ENCODE measurements at regions not wholly inside any gene's neighbourhood (a gene's known extent, or its start where the extent isn't known, plus 50 kb on each side); places are given as distances from the start of the nearest gene placed in this dataset.

DNA sequence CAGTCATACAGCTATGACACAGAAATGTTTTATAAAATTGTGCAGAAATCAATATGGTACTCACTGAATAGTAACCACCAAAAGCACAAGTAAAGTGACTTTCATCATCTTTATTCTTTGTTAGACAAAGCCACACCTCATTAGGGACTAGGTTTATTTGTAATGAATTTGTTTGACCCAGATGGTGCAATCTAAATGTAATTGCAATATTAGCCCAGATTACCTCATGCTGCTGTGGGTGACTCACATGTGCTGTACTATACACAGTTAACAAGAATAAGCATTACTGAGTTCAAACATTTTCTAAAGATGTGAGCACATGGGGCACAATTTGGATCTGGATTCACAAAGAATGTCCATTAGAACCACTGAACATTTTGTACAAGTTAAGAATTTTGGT is 759.3 kb upstream of the TYRP1 start:
- Mint-ChIP-seq H3K27me3 (ENCODE audit: low read depth) (no peaks in the 10 kb centered on the region), H3K4me3 (no peak overlapping the region), H3K9me3 (peaks cover 17% of the 10 kb centered on the region), H3K36me3 (ENCODE audit: low read depth) (no peaks in the 10 kb centered on the region), H3K4me1 (ENCODE audit: low read depth) (no peaks in the 10 kb centered on the region), H3K27ac (no peak overlapping the region)

GRCh38 chr9:11946531-11946930 is 746.7 kb upstream of the TYRP1 start:
- Mint-ChIP-seq H3K27me3 (ENCODE audit: low read depth) (no peaks in the 10 kb centered on the region), H3K4me1 (ENCODE audit: low read depth) (no peaks in the 10 kb centered on the region), H3K36me3 (ENCODE audit: low read depth) (no peaks in the 10 kb centered on the region), H3K4me3 (no peak overlapping the region), H3K27ac (no peak overlapping the region), H3K9me3 (peaks cover 27% of the 10 kb centered on the region)

DNA sequence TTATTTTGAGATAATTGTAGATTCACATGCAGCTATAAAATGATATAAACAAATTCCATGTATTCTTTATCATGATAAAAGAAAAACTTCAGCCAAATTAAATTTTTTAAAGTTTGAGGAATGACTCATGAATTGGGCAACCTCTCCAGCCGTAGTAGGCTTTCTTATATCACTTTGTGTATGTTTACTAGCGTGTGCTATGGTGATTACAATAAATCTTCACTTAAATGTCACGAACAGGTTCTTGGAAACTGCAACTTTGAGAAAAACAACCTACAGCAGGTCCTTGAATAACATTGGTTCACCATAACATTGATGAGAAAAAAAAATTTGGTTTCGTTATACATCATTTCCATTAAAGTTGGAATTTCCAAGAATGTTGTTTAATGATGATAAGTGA is 730.9 kb upstream of the TYRP1 start:
- H3K4me3 Mint-ChIP-seq: no peak overlapping the region
- no peaks in the 10 kb centered on the region for H3K4me1 Mint-ChIP-seq (ENCODE audit: low read depth)
- peaks cover 20% of the 10 kb centered on the region for H3K9me3 Mint-ChIP-seq
- H3K36me3 Mint-ChIP-seq (ENCODE audit: low read depth): no peaks in the 10 kb centered on the region
- no peak overlapping the region for H3K27ac Mint-ChIP-seq
- no peaks in the 10 kb centered on the region for H3K27me3 Mint-ChIP-seq (ENCODE audit: low read depth)

- peaks cover 18% of the 10 kb centered on the region for H3K9me3 Mint-ChIP-seq
- no peak overlapping the region for H3K4me3 Mint-ChIP-seq
- H3K27ac Mint-ChIP-seq: no peak overlapping the region
- H3K4me1 Mint-ChIP-seq (ENCODE audit: low read depth): no peaks in the 10 kb centered on the region
- no peaks in the 10 kb centered on the region for H3K27me3 Mint-ChIP-seq (ENCODE audit: low read depth)
- H3K36me3 Mint-ChIP-seq (ENCODE audit: low read depth): no peaks in the 10 kb centered on the region
These were observed 726.4 kb upstream of the TYRP1 start for GRCh38 chr9:11966786-11967185.

GRCh38 chr9:11968631-11969030 is 724.6 kb upstream of the TYRP1 start:
- Mint-ChIP-seq H3K27me3 (ENCODE audit: low read depth) (no peaks in the 10 kb centered on the region), H3K4me1 (ENCODE audit: low read depth) (no peaks in the 10 kb centered on the region)

DNA sequence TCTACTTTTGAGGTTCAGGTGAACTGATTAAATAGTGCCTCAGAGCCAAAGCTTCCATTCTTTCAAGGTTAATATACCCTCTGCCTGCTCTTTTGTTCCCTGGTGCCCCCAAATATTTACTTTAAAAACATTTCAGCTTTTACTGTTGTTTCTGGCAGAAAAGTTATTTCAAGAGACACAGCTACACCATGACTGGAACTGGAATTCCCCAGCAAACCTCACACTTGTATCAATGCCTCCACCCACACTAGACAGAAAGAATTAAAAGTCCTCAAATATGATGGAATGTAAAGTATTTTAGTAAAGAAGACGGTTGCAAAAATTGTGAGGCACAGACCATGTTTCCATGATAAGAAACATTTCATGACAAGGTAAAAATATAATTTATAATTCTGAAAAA is 720.2 kb upstream of the TYRP1 start:
- Mint-ChIP-seq H3K36me3 (ENCODE audit: low read depth) (no peaks in the 10 kb centered on the region), H3K4me1 (ENCODE audit: low read depth) (no peaks in the 10 kb centered on the region), H3K27ac (no peak overlapping the region), H3K4me3 (no peak overlapping the region), H3K9me3 (peaks cover 36% of the 10 kb centered on the region), H3K27me3 (ENCODE audit: low read depth) (no peaks in the 10 kb centered on the region)

More at GRCh38 chr9:11968631-11969030, 724.6 kb upstream of the TYRP1 start:
- no peak overlapping the region for H3K27ac Mint-ChIP-seq
- H3K36me3 Mint-ChIP-seq (ENCODE audit: low read depth): no peaks in the 10 kb centered on the region
- peaks cover 19% of the 10 kb centered on the region for H3K9me3 Mint-ChIP-seq
- H3K4me3 Mint-ChIP-seq: no peak overlapping the region

- H3K36me3 Mint-ChIP-seq (ENCODE audit: low read depth): no peaks in the 10 kb centered on the region
- no peak overlapping the region for H3K27ac Mint-ChIP-seq
- H3K9me3 Mint-ChIP-seq: peaks cover 40% of the 10 kb centered on the region
- H3K4me1 Mint-ChIP-seq (ENCODE audit: low read depth): no peaks in the 10 kb centered on the region
- H3K27me3 Mint-ChIP-seq (ENCODE audit: low read depth): no peaks in the 10 kb centered on the region
- H3K4me3 Mint-ChIP-seq: no peak overlapping the region
These were observed 719.7 kb upstream of the TYRP1 start for GRCh38 chr9:11973511-11973910.

DNA sequence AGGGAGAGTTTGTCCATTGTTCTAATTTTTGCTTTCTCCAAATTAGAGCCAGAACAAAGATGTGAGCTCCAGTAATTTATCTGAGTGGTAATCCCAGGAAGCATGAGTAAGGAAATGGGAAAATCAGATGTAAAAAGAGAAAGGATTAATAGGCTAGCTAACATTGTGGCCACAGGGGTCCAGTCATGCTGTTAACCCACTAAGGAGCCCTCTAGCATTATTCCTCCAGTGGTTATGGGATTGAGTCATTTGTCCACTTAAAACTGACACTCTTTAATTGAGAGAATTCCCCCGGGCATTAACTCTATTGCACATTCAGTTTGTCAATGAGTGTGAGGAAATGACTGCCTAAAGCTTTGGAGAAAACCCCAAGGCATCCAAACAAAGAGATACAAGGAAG is 700.3 kb upstream of the TYRP1 start:
- H3K4me1 Mint-ChIP-seq (ENCODE audit: low read depth): no peaks in the 10 kb centered on the region
- H3K36me3 Mint-ChIP-seq (ENCODE audit: low read depth): no peaks in the 10 kb centered on the region
- no peak overlapping the region for H3K27ac Mint-ChIP-seq
- H3K4me3 Mint-ChIP-seq: no peak overlapping the region
- no peaks in the 10 kb centered on the region for H3K27me3 Mint-ChIP-seq (ENCODE audit: low read depth)
- peaks cover 31% of the 10 kb centered on the region for H3K9me3 Mint-ChIP-seq

- Mint-ChIP-seq H3K27me3 (ENCODE audit: low read depth) (no peaks in the 10 kb centered on the region), H3K36me3 (ENCODE audit: low read depth) (no peaks in the 10 kb centered on the region), H3K4me3 (no peak overlapping the region), H3K9me3 (peaks cover 32% of the 10 kb centered on the region), H3K27ac (no peak overlapping the region), H3K4me1 (ENCODE audit: low read depth) (no peaks in the 10 kb centered on the region)
These were observed 678.7 kb upstream of the TYRP1 start for GRCh38 chr9:12014488-12014887.

GRCh38 chr9:12054235-12054634 is 639.0 kb upstream of the TYRP1 start:
- H3K4me1 Mint-ChIP-seq (ENCODE audit: low read depth): no peaks in the 10 kb centered on the region
- no peak overlapping the region for H3K4me3 Mint-ChIP-seq
- H3K27ac Mint-ChIP-seq: no peak overlapping the region
- H3K27me3 Mint-ChIP-seq (ENCODE audit: low read depth): no peaks in the 10 kb centered on the region
- H3K9me3 Mint-ChIP-seq: peaks cover 44% of the 10 kb centered on the region
- H3K36me3 Mint-ChIP-seq (ENCODE audit: low read depth): no peaks in the 10 kb centered on the region

GRCh38 chr9:12056874-12057273 is 636.3 kb upstream of the TYRP1 start:
- no peaks in the 10 kb centered on the region for H3K27me3 Mint-ChIP-seq (ENCODE audit: low read depth)
- H3K36me3 Mint-ChIP-seq (ENCODE audit: low read depth): no peaks in the 10 kb centered on the region
- H3K4me1 Mint-ChIP-seq (ENCODE audit: low read depth): no peaks in the 10 kb centered on the region
- no peak overlapping the region for H3K4me3 Mint-ChIP-seq
- peaks cover 51% of the 10 kb centered on the region for H3K9me3 Mint-ChIP-seq
- H3K27ac Mint-ChIP-seq: no peak overlapping the region

DNA sequence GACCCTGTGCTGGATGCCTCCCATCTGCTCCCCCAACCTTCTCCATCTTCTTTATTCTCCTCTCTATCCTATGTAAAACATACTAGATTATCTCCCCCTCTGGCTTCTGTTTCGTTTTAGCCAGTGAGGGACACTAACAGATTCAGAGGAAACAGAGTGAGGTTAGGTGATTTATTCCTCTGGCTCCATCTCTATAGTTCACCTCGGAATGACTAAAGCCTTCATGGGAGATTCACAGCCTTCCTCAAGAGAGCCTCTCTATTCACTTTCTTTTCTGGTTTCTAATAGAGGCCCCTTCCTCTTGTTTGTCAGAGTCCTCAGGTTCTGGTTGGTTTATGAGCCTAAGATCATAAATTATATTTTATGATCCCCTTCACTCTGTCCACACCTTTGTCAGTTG is 633.1 kb upstream of the TYRP1 start:
- Mint-ChIP-seq H3K27me3 (ENCODE audit: low read depth) (no peaks in the 10 kb centered on the region), H3K36me3 (ENCODE audit: low read depth) (no peaks in the 10 kb centered on the region), H3K9me3 (peaks cover 28% of the 10 kb centered on the region), H3K4me3 (no peak overlapping the region), H3K4me1 (ENCODE audit: low read depth) (no peaks in the 10 kb centered on the region), H3K27ac (no peak overlapping the region)

DNA sequence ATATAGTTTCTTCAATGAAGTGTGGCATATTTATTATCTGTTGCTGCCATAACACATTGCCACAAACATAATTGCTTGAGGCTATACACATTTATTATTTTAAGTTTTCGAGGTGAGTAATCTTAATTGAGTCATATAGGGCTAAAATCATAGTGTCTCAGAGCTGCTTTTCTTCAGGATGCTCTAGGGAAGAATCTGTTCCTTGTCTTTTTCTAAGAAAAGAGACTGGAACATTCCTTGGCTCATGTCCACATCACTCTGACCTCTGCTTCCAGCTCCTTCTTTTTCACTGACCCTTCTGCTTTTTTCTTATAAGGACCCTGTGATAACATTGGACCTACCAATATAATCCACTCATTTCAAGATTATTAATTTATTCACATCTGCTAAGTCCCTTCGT is 632.4 kb upstream of the TYRP1 start:
- Mint-ChIP-seq H3K27ac (no peak overlapping the region), H3K27me3 (ENCODE audit: low read depth) (no peaks in the 10 kb centered on the region), H3K4me3 (no peak overlapping the region), H3K4me1 (ENCODE audit: low read depth) (no peaks in the 10 kb centered on the region), H3K36me3 (ENCODE audit: low read depth) (no peaks in the 10 kb centered on the region), H3K9me3 (peaks cover 30% of the 10 kb centered on the region)

GRCh38 chr9:12065050-12065449 is 628.1 kb upstream of the TYRP1 start:
- H3K27me3 Mint-ChIP-seq (ENCODE audit: low read depth): no peaks in the 10 kb centered on the region
- no peaks in the 10 kb centered on the region for H3K4me1 Mint-ChIP-seq (ENCODE audit: low read depth)
- no peak overlapping the region for H3K27ac Mint-ChIP-seq
- no peaks in the 10 kb centered on the region for H3K36me3 Mint-ChIP-seq (ENCODE audit: low read depth)
- H3K9me3 Mint-ChIP-seq: peaks cover 24% of the 10 kb centered on the region
- H3K4me3 Mint-ChIP-seq: no peak overlapping the region

- Mint-ChIP-seq H3K4me3 (no peak overlapping the region), H3K36me3 (ENCODE audit: low read depth) (no peaks in the 10 kb centered on the region), H3K27me3 (ENCODE audit: low read depth) (no peaks in the 10 kb centered on the region), H3K9me3 (peaks cover 21% of the 10 kb centered on the region), H3K4me1 (ENCODE audit: low read depth) (no peaks in the 10 kb centered on the region), H3K27ac (no peak overlapping the region)
These were observed 627.5 kb upstream of the TYRP1 start for GRCh38 chr9:12065686-12066085.

- H3K9me3 Mint-ChIP-seq: peaks cover 24% of the 10 kb centered on the region
- H3K4me1 Mint-ChIP-seq (ENCODE audit: low read depth): no peaks in the 10 kb centered on the region
- H3K27ac Mint-ChIP-seq: no peak overlapping the region
- no peak overlapping the region for H3K4me3 Mint-ChIP-seq
- H3K27me3 Mint-ChIP-seq (ENCODE audit: low read depth): no peaks in the 10 kb centered on the region
- H3K36me3 Mint-ChIP-seq (ENCODE audit: low read depth): no peaks in the 10 kb centered on the region
These were observed 626.6 kb upstream of the TYRP1 start for GRCh38 chr9:12066455-12067035.
